ENCODE measurements at regions not wholly inside any gene's neighbourhood (a gene's known extent, or its start where the extent isn't known, plus 50 kb on each side); places are given as distances from the start of the nearest gene placed in this dataset.
"Not testable (repeated sequence)": the region's sequence is repeated elsewhere in the genome, so short reads cannot be mapped to it uniquely, and the experiment has no call there.

DNA sequence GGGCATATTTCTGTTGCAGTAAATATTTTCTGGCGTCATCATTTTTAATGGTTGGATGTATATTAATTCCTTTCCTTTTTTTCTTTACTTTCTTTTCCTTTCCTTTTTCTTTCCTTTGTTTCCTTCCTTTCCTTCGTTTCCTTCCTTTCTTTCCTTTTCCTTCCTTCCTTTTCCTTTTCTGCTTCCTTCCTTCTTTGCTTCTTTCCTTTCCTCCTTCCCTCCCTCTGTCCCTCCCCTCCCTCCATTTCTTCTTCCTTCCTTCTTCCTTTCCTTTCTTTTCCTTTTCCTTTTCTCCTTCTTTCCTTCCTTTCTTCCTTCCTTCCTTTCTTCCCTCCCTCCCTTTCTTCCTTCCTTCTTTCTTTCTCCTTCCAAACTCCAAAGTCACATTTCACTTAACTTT, 54.9 kb upstream of the LYSMD4 start:
- Mint-ChIP-seq H3K4me1 (ENCODE audit: insufficient read depth, unreplicated experiment) (peaks cover 6% of the 10 kb centered on the region), H3K36me3 (ENCODE audit: insufficient read depth, unreplicated experiment) (no peaks in the 10 kb centered on the region), H3K27me3 (ENCODE audit: insufficient read depth, unreplicated experiment) (peaks cover 62% of the 10 kb centered on the region), H3K27ac (ENCODE audit: low read depth, unreplicated experiment) (no peak overlapping the region), H3K9me3 (ENCODE audit: unreplicated experiment) (no peaks in the 10 kb centered on the region), H3K4me3 (ENCODE audit: unreplicated experiment) (no peak overlapping the region)
- no TSS peak for BruUV-seq (replicated peaks)
- no peak for DNase-seq (ENCODE audit: unreplicated experiment)
- intact Hi-C loops (cut with micrococcal nuclease), result no loop called here
- TF ChIP-seq, protein P1, sequence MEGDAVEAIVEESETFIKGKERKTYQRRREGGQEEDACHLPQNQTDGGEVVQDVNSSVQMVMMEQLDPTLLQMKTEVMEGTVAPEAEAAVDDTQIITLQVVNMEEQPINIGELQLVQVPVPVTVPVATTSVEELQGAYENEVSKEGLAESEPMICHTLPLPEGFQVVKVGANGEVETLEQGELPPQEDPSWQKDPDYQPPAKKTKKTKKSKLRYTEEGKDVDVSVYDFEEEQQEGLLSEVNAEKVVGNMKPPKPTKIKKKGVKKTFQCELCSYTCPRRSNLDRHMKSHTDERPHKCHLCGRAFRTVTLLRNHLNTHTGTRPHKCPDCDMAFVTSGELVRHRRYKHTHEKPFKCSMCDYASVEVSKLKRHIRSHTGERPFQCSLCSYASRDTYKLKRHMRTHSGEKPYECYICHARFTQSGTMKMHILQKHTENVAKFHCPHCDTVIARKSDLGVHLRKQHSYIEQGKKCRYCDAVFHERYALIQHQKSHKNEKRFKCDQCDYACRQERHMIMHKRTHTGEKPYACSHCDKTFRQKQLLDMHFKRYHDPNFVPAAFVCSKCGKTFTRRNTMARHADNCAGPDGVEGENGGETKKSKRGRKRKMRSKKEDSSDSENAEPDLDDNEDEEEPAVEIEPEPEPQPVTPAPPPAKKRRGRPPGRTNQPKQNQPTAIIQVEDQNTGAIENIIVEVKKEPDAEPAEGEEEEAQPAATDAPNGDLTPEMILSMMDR (IDR thresholded peaks at IDR 0.05; ENCODE audit: unreplicated experiment), result no peak
- CTCF ChIA-PET, result no interaction called here
- POLR2A ChIA-PET, result no interaction called here

DNA sequence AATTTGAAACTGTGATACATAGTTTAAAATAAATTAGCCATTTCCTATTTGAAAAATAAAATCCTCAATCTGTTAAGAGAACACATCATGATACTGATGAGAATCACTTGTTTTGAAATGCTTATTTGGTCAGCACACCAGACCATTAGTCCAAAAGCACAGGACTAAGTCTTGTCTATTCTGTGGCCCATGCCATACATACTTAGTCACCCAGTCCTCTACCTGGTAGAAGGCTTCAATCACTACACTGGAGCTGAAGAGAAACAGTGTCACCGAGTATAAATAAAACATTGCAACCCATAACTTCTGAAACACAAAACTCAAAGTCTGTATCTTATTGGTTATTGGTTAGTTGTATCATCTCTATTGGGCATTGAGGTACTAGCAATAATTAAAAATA, 51.6 kb upstream of the LYSMD4 start:
- CTCF ChIA-PET, result interaction anchor here (0.6 kb wide), 1 partner anchor 260 kb away, joined by 5 read pairs; no protein-coding TSS in a partner anchor
- H3K4me3 Mint-ChIP-seq (ENCODE audit: unreplicated experiment); H3K4me1 Mint-ChIP-seq (ENCODE audit: insufficient read depth, unreplicated experiment); intact Hi-C loops (cut with micrococcal nuclease); H3K36me3 Mint-ChIP-seq (ENCODE audit: insufficient read depth, unreplicated experiment); DNase-seq (ENCODE audit: unreplicated experiment); H3K9me3 Mint-ChIP-seq (ENCODE audit: unreplicated experiment); POLR2A ChIA-PET; H3K27ac Mint-ChIP-seq (ENCODE audit: low read depth, unreplicated experiment); BruUV-seq (replicated peaks): not testable (repeated sequence)
- H3K27me3 Mint-ChIP-seq (ENCODE audit: insufficient read depth, unreplicated experiment), result peaks cover 80% of the 10 kb centered on the region

DNA sequence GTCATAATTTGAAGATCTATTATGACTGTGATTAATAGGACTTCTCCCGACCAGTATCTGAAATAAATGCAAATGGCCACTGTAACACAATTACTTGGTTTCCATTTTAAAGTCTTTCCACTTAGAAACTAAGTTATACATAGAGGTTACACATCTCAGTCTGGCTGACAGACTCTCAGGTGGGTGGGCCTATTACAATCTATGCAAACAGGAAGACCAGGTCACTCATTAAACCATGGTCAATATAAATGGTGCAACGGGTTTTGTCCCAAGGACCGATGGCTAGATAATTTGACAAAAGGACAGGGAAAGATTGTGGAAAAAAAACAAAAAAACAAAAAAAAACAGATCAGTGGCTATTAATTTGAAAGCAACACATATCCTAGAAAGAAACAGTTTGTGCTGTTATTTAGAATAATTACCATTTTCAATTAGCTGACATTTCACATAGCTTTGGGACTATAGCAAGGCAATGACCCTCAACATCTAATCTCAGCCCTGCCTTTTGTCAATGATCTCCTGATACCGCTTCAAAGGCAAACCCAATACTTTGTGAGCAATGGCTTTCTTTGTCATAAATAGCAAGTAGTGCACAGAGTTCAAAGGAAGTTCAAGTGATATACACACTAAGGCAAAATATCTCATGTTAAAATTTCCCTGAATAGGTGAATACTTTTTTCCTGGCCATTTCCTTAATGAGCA, 50.8 kb upstream of the LYSMD4 start:
- H3K27ac Mint-ChIP-seq (ENCODE audit: low read depth, unreplicated experiment); BruUV-seq (replicated peaks); H3K36me3 Mint-ChIP-seq (ENCODE audit: insufficient read depth, unreplicated experiment); intact Hi-C loops (cut with micrococcal nuclease); H3K9me3 Mint-ChIP-seq (ENCODE audit: unreplicated experiment); H3K4me1 Mint-ChIP-seq (ENCODE audit: insufficient read depth, unreplicated experiment); H3K4me3 Mint-ChIP-seq (ENCODE audit: unreplicated experiment); DNase-seq (ENCODE audit: unreplicated experiment); CTCF ChIA-PET; POLR2A ChIA-PET: not testable (repeated sequence)
- peaks cover 73% of the 10 kb centered on the region for H3K27me3 Mint-ChIP-seq (ENCODE audit: insufficient read depth, unreplicated experiment)
